ENCODE measurements at regions not wholly inside any gene's neighbourhood (a gene's known extent, or its start where the extent isn't known, plus 50 kb on each side); places are given as distances from the start of the nearest gene placed in this dataset.

- Mint-ChIP-seq H3K4me1 (no peaks in the 10 kb centered on the region), H3K4me3 (no peak overlapping the region), H3K36me3 (ENCODE audit: low read depth) (no peaks in the 10 kb centered on the region), H3K27ac (no peak overlapping the region), H3K27me3 (no peaks in the 10 kb centered on the region), H3K9me3 (no peaks in the 10 kb centered on the region)
- ChIA-PET POLR2A (no interaction called here), CTCF (no interaction called here)
- ATAC-seq (ENCODE audit: low read depth) = no peak
- TF ChIP-seq CTCF (IDR thresholded peaks at IDR 0.05) = no peak
- intact Hi-C loops (cut with micrococcal nuclease) = no loop called here
- DNase-seq = no peak
These were observed 60.5 kb upstream of the IL15 start for GRCh38 chr4:141575884-141576283.

- no peaks in the 10 kb centered on the region for H3K4me1 Mint-ChIP-seq
These were observed 59.7 kb upstream of the IL15 start for GRCh38 chr4:141576585-141577110.

GRCh38 chr4:141578451-141578850 is 57.9 kb upstream of the IL15 start:
- TF ChIP-seq CTCF (IDR thresholded peaks at IDR 0.05) = no peak
- CTCF ChIA-PET = no interaction called here
- Mint-ChIP-seq H3K27me3 (no peaks in the 10 kb centered on the region), H3K27ac (no peak overlapping the region), H3K4me3 (no peak overlapping the region), H3K36me3 (ENCODE audit: low read depth) (no peaks in the 10 kb centered on the region), H3K4me1 (no peaks in the 10 kb centered on the region), H3K9me3 (no peaks in the 10 kb centered on the region)
- POLR2A ChIA-PET = no interaction called here
- no peak for DNase-seq
- no peak for ATAC-seq (ENCODE audit: low read depth)
- intact Hi-C loops (cut with micrococcal nuclease) = no loop called here

More at GRCh38 chr4:141576585-141577110, 59.7 kb upstream of the IL15 start:
- CTCF ChIA-PET = no interaction called here
- TF ChIP-seq CTCF (IDR thresholded peaks at IDR 0.05) = no peak
- Mint-ChIP-seq H3K27me3 (no peaks in the 10 kb centered on the region), H3K4me3 (no peak overlapping the region), H3K27ac (no peak overlapping the region), H3K9me3 (no peaks in the 10 kb centered on the region), H3K36me3 (ENCODE audit: low read depth) (no peaks in the 10 kb centered on the region)
- intact Hi-C loops (cut with micrococcal nuclease) = no loop called here
- POLR2A ChIA-PET = no interaction called here
- no peak for ATAC-seq (ENCODE audit: low read depth)
- DNase-seq = no peak

GRCh38 chr4:141580523-141580922 is 55.9 kb upstream of the IL15 start:
- H3K4me3 Mint-ChIP-seq = no peak overlapping the region
- CTCF ChIA-PET = no interaction called here
- ATAC-seq (ENCODE audit: low read depth) (no peak), DNase-seq (no peak)
- no peaks in the 10 kb centered on the region for H3K27me3 Mint-ChIP-seq
- TF ChIP-seq CTCF (IDR thresholded peaks at IDR 0.05) = no peak
- H3K36me3 Mint-ChIP-seq (ENCODE audit: low read depth) = no peaks in the 10 kb centered on the region
- peaks cover 15% of the 10 kb centered on the region for H3K9me3 Mint-ChIP-seq
- POLR2A ChIA-PET = no interaction called here
- intact Hi-C loops (cut with micrococcal nuclease) = no loop called here
- H3K27ac Mint-ChIP-seq = no peak overlapping the region
- H3K4me1 Mint-ChIP-seq = no peaks in the 10 kb centered on the region

Data from activated B cell treated with CpG ODN at 0.5 μM for 24 hours (primary cell).